ENCODE measurements at regions not wholly inside any gene's neighbourhood (a gene's known extent, or its start where the extent isn't known, plus 50 kb on each side); places are given as distances from the start of the nearest gene placed in this dataset.

GRCh38 chr4:32778938-32779337 lies 2058.8 kb downstream of the PCDH7 start:
- Histone ChIP-seq H3K27ac (ENCODE audit: low read depth, low read length) (no peak overlapping the region), H2AK5ac (ENCODE audit: low read depth, low read length) (no peak overlapping the region), H2BK5ac (ENCODE audit: low read depth, low read length) (no peak overlapping the region), H3K4me3 (ENCODE audit: extremely low read depth in 1 of 4, insufficient read depth in 2 of 4, low read depth in 3 of 4, low read length in 4 of 4) (no peak overlapping the region), H4K91ac (replicated peaks; ENCODE audit: insufficient read length, low read length) (no peak overlapping the region), H3K79me1 (ENCODE audit: low read depth, low read length) (no peaks in the 10 kb centered on the region), H4K20me1 (replicated peaks in 1 of 2; ENCODE audit: control insufficient read depth in 1 of 2, insufficient read depth in 2 of 2, low read length in 2 of 2) (no peaks in the 10 kb centered on the region), H3K4ac (replicated peaks; ENCODE audit: insufficient read length, low read depth, low read length) (no peak overlapping the region), H3K9ac (replicated peaks in 1 of 4; ENCODE audit: extremely low read depth in 1 of 4, low read depth in 3 of 4, low read length in 3 of 4) (no peak overlapping the region), H3K9me3 (ENCODE audit: insufficient read depth in 2 of 2, low read depth in 1 of 2, low read length in 1 of 2) (no peaks in the 10 kb centered on the region), H3K56ac (replicated peaks; ENCODE audit: insufficient read length, low read depth, low read length) (no peak overlapping the region), H2BK20ac (ENCODE audit: low read length) (no peak overlapping the region), H2BK15ac (ENCODE audit: low read length) (no peak overlapping the region), H3K36me3 (ENCODE audit: control insufficient read depth in 2 of 4, insufficient read depth in 4 of 4, low read length in 3 of 4) (no peaks in the 10 kb centered on the region), H3K23ac (ENCODE audit: insufficient read length) (no peak overlapping the region), H4K5ac (ENCODE audit: insufficient read length, low read depth, low read length) (no peak overlapping the region), H3K27me3 (replicated peaks in 1 of 4; ENCODE audit: control insufficient read depth in 3 of 4, extremely low read depth in 1 of 4, insufficient read depth in 3 of 4, low read length in 3 of 4) (no peaks in the 10 kb centered on the region), H3K23me2 (ENCODE audit: low read depth, low read length) (no peaks in the 10 kb centered on the region), H3K18ac (ENCODE audit: extremely low read depth, low read length) (no peak overlapping the region), H3K4me1 (replicated peaks in 1 of 4; ENCODE audit: control insufficient read depth in 3 of 4, insufficient read depth in 4 of 4, low read length in 3 of 4) (no peaks in the 10 kb centered on the region), H4K8ac (ENCODE audit: extremely low read depth, insufficient read depth, low read length) (no peak overlapping the region), H2AFZ (ENCODE audit: low read length) (no peak overlapping the region), H3K4me2 (ENCODE audit: insufficient read depth in 1 of 2, low read depth in 2 of 2, low read length in 2 of 2) (no peak overlapping the region), H2BK12ac (ENCODE audit: low read depth, low read length) (no peak overlapping the region), H3K14ac (ENCODE audit: insufficient read length) (no peak overlapping the region), H3K79me2 (ENCODE audit: control insufficient read depth in 1 of 2, insufficient read depth in 2 of 2, low read length in 2 of 2) (no peaks in the 10 kb centered on the region), H2BK120ac (replicated peaks; ENCODE audit: low read depth, low read length) (no peak overlapping the region)
- POLR2A ChIA-PET (ENCODE audit: partially characterized antibody): no interaction called here
- 97% methylated on average over 1 of the region's 1 CpG; no CpG with 5 or more reads in 1 of the 2 experiments for WGBS, 2 experiments (ENCODE audit: extremely low coverage in 1 of 2, insufficient coverage in 1 of 2, insufficient read length in 1 of 2, insufficient replicate concordance in 2 of 2, low coverage in 1 of 2, low lambda C conversion rate in 2 of 2, missing lambda C conversion rate in 1 of 2)
- CTCF ChIA-PET (ENCODE audit: partially characterized antibody): no interaction called here
- DNase-seq (ENCODE audit: low read depth in 1 of 2, low spot score in 2 of 2) (no peak), FAIRE-seq (no peak)
- TF ChIP-seq ATF2 (IDR thresholded peaks at IDR 0.05; ENCODE audit: low read length): no peak
- TF ChIP-seq ZNF274 (IDR thresholded peaks at IDR 0.05; ENCODE audit: borderline replicate concordance, extremely low read depth, low read length): no peak
- TF ChIP-seq SRF (IDR thresholded peaks at IDR 0.05; ENCODE audit: low read depth, low read length): no peak
- no peak for TF ChIP-seq CREB1 (IDR thresholded peaks at IDR 0.05)
- TF ChIP-seq JUN (IDR thresholded peaks at IDR 0.05; ENCODE audit: low read depth, low read length): no peak
- no peak for TF ChIP-seq HDAC6 (IDR thresholded peaks at IDR 0.05; ENCODE audit: low read depth, low read length)
- no peak for TF ChIP-seq ATF3 (IDR thresholded peaks at IDR 0.05; ENCODE audit: insufficient read depth, low read depth, low read length)
- no peak for TF ChIP-seq USF2 (IDR thresholded peaks at IDR 0.05; ENCODE audit: low read length)
- no peak for TF ChIP-seq EGR1 (IDR thresholded peaks at IDR 0.05; ENCODE audit: borderline replicate concordance, low read depth, low read length)
- TF ChIP-seq RNF2 (IDR thresholded peaks at IDR 0.05; ENCODE audit: borderline replicate concordance, low read depth, low read length, missing control alignments, poor library complexity, severe bottlenecking): no peak
- no peak for TF ChIP-seq TAF1 (IDR thresholded peaks at IDR 0.05; ENCODE audit: low read depth, low read length)
- TF ChIP-seq SUZ12 (IDR thresholded peaks at IDR 0.05; ENCODE audit: low read length): no peak
